ENCODE measurements at regions not wholly inside any gene's neighbourhood (a gene's known extent, or its start where the extent isn't known, plus 50 kb on each side); places are given as distances from the start of the nearest gene placed in this dataset.

DNA sequence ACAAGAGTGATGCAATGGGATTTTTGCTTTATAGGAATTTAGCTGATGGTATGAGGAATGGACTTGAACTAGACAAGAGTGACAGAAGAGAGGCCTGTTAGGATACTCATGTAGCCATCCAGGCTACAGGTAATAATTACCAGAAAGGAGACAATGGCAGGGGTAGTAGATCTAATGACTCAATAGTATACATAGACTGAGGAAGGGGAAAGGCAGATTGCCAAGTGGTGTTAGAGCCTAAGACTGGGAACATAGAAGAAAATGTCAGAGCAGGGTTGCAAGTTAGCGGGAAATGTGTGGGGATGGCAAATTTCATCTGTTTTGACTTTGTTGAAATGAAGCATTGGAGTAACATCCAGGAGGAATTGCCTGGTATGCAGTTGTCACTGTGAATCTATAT lies 295.6 kb downstream of the UTRN start:
- DNase-seq, result no peak

GRCh38 chr6:144581812-144582537 lies 296.8 kb downstream of the UTRN start:
- DNase-seq, result no peak

GRCh38 chr6:144582939-144583613 lies 297.9 kb downstream of the UTRN start:
- no peak for DNase-seq

DNA sequence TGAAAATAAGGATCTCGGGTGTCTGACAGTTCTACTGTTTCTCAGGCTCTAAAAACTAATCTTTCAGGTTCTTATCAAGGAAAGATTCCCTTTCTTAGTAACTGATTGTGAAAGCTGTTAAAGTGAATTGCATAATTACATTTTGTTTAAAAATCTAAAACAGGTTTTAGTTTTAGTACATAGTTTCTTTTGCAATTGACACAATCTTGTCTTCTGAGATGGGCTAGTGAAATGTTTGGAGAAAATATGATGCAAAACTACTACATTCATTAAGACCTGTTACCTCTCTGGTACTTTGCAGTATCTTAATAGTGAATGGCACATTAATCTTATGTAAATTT lies 298.4 kb downstream of the UTRN start:
- DNase-seq, result no peak

DNA sequence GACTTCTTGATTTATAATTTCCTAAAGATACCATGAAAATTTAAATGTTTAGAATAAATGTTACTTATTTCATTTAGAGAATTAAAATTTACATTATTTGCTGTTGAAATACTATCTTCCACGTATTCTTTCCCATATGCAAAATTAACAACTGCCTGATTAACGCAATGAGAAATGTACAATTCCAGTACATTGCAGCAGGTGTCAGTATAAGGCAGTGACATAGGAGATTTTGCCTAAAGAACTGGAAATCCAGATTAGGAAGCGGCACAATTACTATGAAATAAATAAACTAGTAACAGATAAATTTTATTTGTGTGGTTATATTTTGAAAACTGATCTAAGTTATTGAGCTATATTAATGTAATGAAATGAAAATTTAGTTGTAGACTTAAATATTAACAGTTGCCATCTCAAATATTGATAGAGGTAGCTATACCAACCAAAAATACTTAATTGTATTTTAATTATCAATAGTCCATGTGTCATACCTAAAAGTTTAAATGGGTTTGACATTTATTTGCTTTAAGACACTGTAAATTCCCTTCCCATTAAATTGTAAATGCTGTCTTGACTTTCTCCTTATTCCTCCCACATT lies 300.2 kb downstream of the UTRN start:
- peak; percentile 56 for DNase-seq

DNA sequence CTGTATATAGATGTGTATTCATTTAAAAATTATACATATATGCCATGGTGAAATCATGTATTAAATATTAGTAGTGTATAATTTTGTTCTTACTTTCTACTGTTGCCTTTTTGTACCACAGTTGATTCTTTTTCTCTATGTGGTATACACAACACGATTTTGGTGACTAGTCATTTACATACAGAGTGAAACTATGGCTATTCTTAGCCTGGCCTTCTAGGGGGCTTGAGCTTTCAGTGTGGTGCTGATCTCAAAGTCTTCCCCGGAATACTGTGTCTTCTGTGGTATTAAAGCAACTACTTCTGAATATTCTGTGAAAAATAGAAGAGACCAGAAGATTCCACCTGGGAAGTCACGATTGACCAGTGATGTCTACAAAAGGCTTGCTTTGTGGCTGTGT lies 301.9 kb downstream of the UTRN start:
- no peak for DNase-seq

- DNase-seq, result no peak
Observed at GRCh38 chr6:144588697-144589325, 303.7 kb downstream of the UTRN start.

GRCh38 chr6:144590532-144590931 lies 305.4 kb downstream of the UTRN start:
- DNase-seq, result no peak

- DNase-seq, result no peak
Observed at GRCh38 chr6:144593392-144593791, 308.3 kb downstream of the UTRN start.

- DNase-seq, result no peak
Observed at GRCh38 chr6:144594585-144594984, 309.4 kb downstream of the UTRN start.

DNA sequence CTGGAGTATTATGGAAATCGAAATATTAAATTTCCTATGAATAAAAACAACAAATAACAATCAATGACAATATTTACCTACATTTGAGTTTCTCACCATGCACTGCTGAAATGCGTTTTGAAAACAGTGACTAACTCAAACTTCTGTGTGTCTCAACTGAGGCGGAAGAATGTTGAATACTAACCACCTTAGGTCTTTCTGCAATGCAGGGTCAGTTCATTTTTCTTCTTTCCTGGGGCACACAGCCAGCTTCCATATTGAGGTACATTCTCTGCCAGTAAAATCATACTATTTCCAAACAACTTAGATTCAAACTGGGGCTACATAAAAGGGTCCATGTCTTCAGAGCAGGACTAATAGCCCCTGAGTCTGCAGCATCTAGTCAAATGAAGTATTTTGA lies 310.1 kb downstream of the UTRN start:
- no peak for DNase-seq

DNA sequence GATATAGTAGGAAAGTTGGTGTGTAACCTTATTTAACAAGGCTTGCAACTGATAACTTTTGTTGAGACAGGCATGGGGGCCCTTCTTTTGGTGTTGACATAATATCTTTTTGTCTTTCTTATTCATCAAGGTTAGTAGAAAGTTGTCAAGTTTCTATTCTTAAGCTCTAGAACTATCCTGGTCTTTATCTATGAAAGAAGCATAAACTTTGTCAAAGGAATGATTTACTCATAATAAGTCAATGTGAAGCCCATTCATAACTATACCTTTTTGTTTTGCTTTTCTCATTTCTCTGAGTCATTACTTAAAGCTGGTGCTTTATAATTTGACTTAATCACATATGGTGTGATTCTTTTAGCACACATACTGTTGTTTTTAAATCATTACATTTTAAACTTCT lies 312.4 kb downstream of the UTRN start:
- DNase-seq, result no peak

DNA sequence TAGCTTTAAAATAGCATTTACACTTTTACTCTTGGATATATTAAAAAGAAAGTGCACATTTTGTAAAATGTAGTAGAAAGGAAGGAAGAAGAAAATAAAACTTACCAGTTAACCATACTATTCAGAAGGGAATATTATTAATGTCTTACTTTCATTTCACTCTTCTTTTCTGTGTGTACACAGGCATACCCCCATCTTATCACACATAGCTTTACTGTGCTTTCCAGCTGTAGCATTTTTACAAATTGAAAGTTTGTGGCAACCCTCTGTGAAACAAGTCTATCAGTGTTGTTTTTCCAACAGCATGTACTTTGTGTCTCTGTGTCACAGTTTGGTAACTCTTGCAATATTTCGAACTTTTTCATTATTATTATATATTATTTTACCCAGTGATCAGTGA lies 314.5 kb downstream of the UTRN start:
- no peak for DNase-seq

- no peak for DNase-seq
Observed at GRCh38 chr6:144601221-144601620, 316.1 kb downstream of the UTRN start.

GRCh38 chr6:144602523-144603180 lies 317.5 kb downstream of the UTRN start:
- DNase-seq, result no peak

- DNase-seq, result no peak
Observed at GRCh38 chr6:144606083-144606482, 320.9 kb downstream of the UTRN start.

- DNase-seq, result no peak
Observed at GRCh38 chr6:144607998-144608735, 323.0 kb downstream of the UTRN start.

- no peak for DNase-seq
Observed at GRCh38 chr6:144612811-144613210, 327.7 kb downstream of the UTRN start.

DNA sequence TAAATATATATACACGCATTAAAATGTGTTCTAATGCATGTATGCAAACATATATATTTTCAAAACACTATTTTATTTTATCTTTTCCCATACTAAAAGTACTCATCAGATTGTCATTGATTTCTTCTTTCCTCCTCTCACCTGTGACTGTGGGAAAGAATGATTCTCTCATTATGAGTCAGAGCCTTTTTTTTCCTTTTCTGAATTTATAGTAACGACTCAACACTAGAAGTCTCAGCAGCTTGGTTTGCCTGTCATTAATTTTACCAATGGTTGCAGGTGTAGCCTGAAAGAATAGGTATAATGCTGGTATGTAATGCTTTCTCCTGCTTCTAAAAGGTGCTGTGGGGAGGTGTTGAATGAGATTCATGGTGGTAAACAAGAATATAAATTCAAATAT lies 328.7 kb downstream of the UTRN start:
- no peak for DNase-seq

GRCh38 chr6:144615870-144616269 lies 330.7 kb downstream of the UTRN start:
- no peak for DNase-seq

GRCh38 chr6:144617191-144617590 lies 332.1 kb downstream of the UTRN start:
- DNase-seq, result no peak

DNA sequence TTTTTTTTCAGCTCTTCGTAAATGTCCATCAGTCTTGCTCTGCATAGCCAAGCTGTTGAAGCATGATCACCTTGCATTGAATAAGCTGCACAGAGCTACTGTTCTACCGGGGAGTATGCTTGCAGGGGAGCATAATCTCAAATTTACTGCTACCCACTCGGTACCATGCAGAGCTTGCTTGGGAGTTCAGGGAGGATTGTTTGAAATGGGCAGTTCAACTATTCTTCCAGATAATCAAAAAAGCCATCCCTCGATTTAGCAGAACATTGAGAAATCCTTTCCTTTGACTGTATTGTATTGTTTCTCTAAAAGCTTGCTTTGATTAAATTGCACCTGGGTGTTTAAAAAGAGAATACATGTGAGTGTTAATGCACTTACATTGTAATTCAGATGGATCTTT lies 332.6 kb downstream of the UTRN start:
- DNase-seq, result no peak
